Ishikawa (cell line): ENCODE measurements at regions not wholly inside any gene's neighbourhood (a gene's known extent, or its start where the extent isn't known, plus 50 kb on each side); places are given as distances from the start of the nearest gene placed in this dataset.

Experiments used
- CEBPB ChIP-seq: IDR thresholded peaks from 2 replicates; pipeline ENCODE4 v1.6.1; 2012
- CREB1 ChIP-seq: IDR thresholded peaks from 2 replicates; pipeline ENCODE4 v1.6.1; 2012; ENCODE audit warnings: low read depth
- EGR1 ChIP-seq: IDR thresholded peaks from 2 replicates; pipeline ENCODE4 v1.6.1; 2012
- EP300 ChIP-seq: IDR thresholded peaks from 2 replicates; pipeline ENCODE4 v1.6.1; 2012; ENCODE audit warnings: borderline replicate concordance
- FOXM1 ChIP-seq: IDR thresholded peaks from 2 replicates; pipeline ENCODE4 v1.6.1; 2012; ENCODE audit warnings: low read depth, borderline replicate concordance
- NFIC ChIP-seq: IDR thresholded peaks from 2 replicates; pipeline ENCODE4 v1.6.1; 2012
- RAD21 ChIP-seq: IDR thresholded peaks from 2 replicates; pipeline ENCODE4 v1.6.1; 2012; ENCODE audit warnings: low read depth
- TAF1 ChIP-seq: IDR thresholded peaks from 2 replicates; pipeline ENCODE4 v1.6.1; 2012; ENCODE audit warnings: low read depth, mild to moderate bottlenecking
- TCF12 ChIP-seq: IDR thresholded peaks from 2 replicates; pipeline ENCODE4 v1.6.1; 2012; ENCODE audit warnings: low read depth
- ZBTB7A ChIP-seq: IDR thresholded peaks from 2 replicates; pipeline ENCODE4 v1.6.1; 2012; ENCODE audit warnings: low read depth
- TF ChIP-seq, protein P1 (sequence below): IDR thresholded peaks from 2 replicates; pipeline ENCODE4 v1.6.1; 2012; ENCODE audit warnings: low read depth, mild to moderate bottlenecking
- TF ChIP-seq, protein P2 (sequence below): IDR thresholded peaks from 2 replicates; pipeline ENCODE4 v1.6.1; 2012
- TF ChIP-seq, protein P3 (sequence below): IDR thresholded peaks from 2 replicates; pipeline ENCODE4 v1.6.1; 2012

- TF ChIP-seq, protein P1, sequence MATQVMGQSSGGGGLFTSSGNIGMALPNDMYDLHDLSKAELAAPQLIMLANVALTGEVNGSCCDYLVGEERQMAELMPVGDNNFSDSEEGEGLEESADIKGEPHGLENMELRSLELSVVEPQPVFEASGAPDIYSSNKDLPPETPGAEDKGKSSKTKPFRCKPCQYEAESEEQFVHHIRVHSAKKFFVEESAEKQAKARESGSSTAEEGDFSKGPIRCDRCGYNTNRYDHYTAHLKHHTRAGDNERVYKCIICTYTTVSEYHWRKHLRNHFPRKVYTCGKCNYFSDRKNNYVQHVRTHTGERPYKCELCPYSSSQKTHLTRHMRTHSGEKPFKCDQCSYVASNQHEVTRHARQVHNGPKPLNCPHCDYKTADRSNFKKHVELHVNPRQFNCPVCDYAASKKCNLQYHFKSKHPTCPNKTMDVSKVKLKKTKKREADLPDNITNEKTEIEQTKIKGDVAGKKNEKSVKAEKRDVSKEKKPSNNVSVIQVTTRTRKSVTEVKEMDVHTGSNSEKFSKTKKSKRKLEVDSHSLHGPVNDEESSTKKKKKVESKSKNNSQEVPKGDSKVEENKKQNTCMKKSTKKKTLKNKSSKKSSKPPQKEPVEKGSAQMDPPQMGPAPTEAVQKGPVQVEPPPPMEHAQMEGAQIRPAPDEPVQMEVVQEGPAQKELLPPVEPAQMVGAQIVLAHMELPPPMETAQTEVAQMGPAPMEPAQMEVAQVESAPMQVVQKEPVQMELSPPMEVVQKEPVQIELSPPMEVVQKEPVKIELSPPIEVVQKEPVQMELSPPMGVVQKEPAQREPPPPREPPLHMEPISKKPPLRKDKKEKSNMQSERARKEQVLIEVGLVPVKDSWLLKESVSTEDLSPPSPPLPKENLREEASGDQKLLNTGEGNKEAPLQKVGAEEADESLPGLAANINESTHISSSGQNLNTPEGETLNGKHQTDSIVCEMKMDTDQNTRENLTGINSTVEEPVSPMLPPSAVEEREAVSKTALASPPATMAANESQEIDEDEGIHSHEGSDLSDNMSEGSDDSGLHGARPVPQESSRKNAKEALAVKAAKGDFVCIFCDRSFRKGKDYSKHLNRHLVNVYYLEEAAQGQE = no peak
- no peak for TF ChIP-seq CEBPB
- no peak for TF ChIP-seq NFIC
- TF ChIP-seq EGR1 = no peak
- no peak for TF ChIP-seq RAD21
- no peak for TF ChIP-seq EP300
- TF ChIP-seq, protein P2, sequence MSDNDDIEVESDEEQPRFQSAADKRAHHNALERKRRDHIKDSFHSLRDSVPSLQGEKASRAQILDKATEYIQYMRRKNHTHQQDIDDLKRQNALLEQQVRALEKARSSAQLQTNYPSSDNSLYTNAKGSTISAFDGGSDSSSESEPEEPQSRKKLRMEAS = no peak
- no peak for TF ChIP-seq FOXM1
- TF ChIP-seq TAF1 = no peak
- no peak for TF ChIP-seq TCF12
- no peak for TF ChIP-seq CREB1
- TF ChIP-seq, protein P3, sequence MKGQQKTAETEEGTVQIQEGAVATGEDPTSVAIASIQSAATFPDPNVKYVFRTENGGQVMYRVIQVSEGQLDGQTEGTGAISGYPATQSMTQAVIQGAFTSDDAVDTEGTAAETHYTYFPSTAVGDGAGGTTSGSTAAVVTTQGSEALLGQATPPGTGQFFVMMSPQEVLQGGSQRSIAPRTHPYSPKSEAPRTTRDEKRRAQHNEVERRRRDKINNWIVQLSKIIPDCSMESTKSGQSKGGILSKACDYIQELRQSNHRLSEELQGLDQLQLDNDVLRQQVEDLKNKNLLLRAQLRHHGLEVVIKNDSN = no peak
- no peak for TF ChIP-seq ZBTB7A
Observed at GRCh38 chr2:60353863-60354262, 199.6 kb downstream of the BCL11A start.
